GM11168 (cell line): ENCODE measurements at regions not wholly inside any gene's neighbourhood (a gene's known extent, or its start where the extent isn't known, plus 50 kb on each side); places are given as distances from the start of the nearest gene placed in this dataset.
"Not testable (repeated sequence)": the region's sequence is repeated elsewhere in the genome, so short reads cannot be mapped to it uniquely, and the experiment has no call there.

Experiments
- in situ Hi-C: fragments of 300-500 bp; cut with MboI; formaldehyde crosslinking; loops from one replicate; pipeline ENCODE4 v1.12.0; 2022; ENCODE audit warnings: low sequenced_read_pairs; ENCODE audit not compliant: unreplicated experiment

DNA sequence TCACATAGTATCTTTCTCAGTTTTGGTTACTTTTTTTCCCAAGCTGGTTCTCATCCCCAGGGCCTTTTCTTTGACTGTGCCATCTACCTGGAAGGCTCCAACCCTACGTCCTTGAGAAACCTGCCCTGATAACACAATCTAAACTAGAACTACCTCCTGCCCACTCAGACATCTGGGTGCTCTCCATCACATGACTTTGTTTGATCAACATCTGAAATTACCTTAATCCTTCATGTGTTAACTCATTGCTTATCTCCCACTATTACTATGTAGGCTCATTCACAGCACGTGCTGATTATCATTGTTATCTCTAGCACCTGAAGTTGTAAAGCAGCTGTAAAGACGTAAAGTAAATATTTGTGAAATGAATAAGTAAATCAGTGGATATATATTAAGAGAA is 784.0 kb downstream of the TMTC2 start:
- in situ Hi-C loops = no loop called here

GRCh38 chr12:83468988-83469908 is 782.5 kb downstream of the TMTC2 start:
- in situ Hi-C loops = no loop called here

DNA sequence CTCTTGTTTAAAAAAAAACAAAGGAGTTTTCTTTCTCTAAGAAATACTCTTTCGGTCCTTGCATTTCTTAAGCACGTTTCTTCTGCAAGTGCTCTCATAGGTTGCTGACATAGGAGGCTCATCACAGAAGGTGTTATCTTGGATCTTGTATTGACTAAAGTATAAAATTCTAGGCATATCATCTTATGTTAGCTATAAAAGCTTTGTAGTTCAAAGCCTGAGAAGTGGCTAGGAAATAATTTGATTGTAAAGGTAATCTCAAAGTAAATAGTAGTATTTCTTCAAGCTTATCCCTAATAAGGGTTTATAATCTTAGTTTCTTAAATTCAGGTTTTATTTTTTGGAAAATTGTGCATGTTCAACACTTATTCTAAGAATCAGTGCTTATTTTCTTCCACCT is 778.9 kb downstream of the TMTC2 start:
- in situ Hi-C loops = no loop called here

- in situ Hi-C loops = no loop called here
Observed at GRCh38 chr12:83462419-83462818, 775.7 kb downstream of the TMTC2 start.

DNA sequence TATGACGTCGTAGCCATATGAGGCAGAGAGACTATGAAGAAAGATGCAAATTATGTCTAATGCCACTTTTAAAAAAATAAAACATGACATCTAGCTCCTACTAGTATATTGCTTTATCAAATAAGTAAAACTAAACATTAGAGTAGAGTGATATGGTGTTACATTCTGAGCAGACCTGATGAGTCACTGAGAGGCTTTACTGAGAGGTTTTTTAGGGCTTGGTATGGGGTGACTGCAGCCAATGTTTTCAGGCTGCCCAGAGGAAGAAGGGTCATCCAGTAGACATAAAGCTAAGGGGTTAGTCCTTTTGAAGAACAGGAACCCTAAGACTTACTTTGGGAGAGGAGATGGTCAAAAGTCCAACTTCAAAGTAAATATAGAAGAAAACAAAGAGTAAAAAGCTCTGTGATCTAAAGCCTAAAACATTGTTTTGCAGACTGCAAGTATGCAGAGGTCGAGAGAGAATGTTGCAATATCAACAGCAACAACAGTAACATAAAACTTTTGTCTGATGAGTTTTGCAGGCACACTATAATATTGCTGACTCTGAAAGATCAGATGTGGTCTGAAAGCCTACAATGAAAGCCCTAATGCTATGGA is 774.7 kb downstream of the TMTC2 start:
- in situ Hi-C loops = no loop called here

GRCh38 chr12:83451189-83451588 is 764.5 kb downstream of the TMTC2 start:
- in situ Hi-C loops = no loop called here

DNA sequence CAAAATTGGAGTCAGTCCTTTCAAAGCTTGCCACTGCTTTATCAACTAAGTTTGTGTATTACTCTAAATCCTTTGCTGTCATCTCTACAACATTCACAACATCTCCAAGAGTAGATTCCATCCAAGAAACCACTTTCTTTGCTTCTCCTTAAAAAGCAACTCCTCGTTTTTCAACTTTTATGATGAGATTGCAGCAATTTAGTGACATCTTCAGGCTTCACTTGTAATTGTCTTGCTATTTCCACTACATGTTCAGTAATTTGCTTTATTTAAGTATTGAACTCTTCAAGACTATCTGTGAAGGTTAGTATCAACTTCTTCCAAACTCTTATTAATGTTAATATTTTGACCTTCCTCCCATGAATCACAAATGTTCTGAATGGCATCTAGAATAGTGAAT is 747.9 kb downstream of the TMTC2 start:
- in situ Hi-C loops = no loop called here

DNA sequence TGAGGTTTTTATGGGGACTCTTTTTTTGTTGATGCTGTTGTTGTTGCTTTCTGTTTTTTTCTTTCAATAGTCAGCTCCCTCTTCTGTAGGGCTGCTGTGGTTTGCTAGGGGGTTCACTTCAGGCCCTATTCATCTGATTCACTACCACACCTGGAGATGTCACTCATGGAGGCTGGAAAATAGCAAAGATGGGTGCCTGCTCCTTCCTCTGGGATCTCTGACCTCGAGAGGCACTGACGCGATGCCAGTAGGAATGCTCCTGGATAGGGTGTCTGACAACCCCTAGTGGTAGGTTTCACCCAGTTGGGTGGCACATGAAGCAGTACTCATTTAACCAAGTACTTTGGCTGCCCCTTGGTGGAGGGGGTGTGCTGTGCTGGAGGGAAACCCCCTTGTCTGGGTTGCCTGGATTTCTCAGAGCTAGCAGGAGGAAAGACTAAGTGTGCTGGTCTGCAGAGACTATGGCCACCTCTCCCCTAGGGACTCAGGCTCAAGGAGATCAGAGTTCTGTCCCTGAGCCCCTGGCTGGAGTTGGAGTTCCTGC is 745.5 kb downstream of the TMTC2 start:
- in situ Hi-C loops = no loop called here

- in situ Hi-C loops = not testable (repeated sequence)
Observed at GRCh38 chr12:83427586-83428136, 741.0 kb downstream of the TMTC2 start.

DNA sequence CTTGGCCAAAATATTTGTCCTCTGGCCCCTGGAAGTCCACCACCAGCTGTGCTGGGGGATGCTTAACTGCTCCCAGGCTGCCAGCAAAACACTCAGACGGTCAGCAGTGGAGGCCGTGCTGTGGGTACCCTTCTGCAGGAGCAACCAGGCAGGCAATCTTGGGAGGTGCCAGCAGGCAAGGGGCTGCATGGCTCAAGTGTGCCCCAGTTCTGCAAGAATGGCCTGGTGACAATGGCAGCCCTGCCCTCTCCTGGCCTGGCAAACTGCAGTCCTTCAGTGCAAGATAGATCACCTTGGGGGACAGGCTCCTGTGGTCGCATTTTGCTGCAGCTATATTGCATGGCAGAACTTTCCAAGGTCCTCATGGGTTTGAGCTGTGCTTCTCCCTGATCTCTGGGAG is 728.3 kb downstream of the TMTC2 start:
- in situ Hi-C loops = no loop called here

GRCh38 chr12:83408851-83409250 is 722.1 kb downstream of the TMTC2 start:
- in situ Hi-C loops = no loop called here

DNA sequence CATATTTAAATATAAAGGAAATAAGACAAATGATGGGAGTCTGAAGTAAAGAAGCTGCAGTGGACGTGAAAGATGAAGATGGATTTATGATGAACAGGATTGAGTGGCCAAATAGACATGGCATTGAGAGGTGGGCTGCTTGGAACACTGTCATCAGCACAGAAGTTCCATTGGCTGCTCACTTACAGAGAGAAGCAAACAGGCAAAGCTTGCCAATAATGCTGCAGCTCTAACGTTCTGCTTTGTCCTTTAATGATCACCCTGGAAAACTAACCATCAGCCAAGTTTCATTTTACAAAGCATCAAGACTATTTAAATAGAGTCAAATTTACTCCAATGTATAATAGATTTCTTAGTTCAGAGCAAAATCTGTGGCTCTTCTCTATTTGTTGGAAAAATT is 721.4 kb downstream of the TMTC2 start:
- in situ Hi-C loops = no loop called here

DNA sequence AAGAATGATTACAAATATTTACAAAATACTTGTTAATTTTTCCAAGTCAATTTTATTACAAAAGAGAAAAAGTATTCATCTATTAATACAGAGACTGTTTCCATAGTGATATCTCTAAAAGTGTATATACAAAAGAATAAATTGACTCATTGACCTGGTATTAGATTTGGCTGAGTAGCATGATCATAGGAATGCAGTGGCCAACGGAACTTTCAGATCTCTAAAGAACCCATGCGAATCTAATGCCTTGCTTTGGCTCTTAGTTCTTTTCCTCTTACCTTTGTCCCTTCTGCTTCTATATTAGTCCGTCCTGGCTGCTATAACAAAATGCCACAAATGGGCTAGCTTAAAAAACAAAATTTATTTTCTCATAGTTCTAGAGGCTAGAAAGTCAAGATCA is 717.8 kb downstream of the TMTC2 start:
- in situ Hi-C loops = no loop called here

- in situ Hi-C loops = loop anchor here (25.0 kb wide), 2 partner anchors 378 to 703 kb away; partner anchors contain the start of gene TMTC2
Observed at GRCh38 chr12:83390186-83390585, 703.5 kb downstream of the TMTC2 start.

DNA sequence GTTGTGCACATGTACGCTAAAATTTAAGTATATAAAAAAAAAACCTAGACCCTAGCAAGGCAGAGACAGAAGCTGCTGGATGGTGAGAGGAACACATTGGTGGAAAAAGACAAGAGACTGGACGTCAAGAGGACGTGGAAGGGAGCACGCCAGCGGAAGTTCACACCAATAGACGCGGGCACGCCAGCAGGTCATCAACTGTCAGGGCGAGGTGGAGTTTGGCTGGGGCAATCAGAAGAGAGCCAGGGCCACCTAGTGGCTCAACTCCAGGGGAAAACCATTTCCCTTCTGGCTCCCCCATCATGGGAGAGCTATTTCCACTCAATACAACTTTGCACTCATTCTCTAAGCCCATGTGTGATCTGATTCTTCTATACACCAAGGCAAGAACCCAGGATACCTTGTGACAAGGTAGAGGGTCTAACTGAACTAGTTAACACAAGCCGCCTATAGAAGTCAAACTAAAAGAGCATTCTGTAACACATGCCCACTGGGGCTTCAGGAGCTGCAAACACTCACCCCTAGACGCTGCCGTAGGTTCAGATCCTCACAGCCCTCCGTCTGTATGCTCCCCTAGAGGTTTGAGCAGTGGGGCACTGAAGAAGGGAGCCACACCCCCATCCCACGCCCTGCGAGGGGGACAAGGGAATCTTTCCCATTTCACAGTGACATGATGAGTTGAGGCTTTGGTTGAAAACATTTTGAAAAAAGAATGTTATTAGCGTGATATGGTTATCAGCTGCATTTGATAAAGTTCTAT is 702.7 kb downstream of the TMTC2 start:
- in situ Hi-C loops = loop anchor here (25.0 kb wide), 2 partner anchors 377 to 702 kb away; partner anchors contain the start of gene TMTC2

DNA sequence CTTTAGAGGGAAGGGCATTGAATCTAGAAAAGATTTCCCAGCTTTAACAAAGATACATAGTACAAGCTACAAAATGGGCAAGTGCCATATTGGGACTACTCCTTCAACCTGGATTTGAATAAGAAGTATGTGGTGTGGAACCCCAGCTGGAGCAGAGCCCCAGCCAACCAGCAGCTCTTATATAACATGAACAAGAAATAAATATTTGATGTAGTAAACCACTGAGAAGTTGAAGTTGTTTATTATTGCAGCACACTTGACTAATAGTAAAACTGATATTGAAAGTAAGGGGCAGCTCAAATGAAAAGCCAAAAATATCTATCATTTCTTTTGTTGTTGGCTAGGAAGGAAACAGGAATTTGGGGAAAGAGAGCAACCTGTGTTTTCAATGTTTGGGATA is 701.8 kb downstream of the TMTC2 start:
- in situ Hi-C loops = loop anchor here (25.0 kb wide), 2 partner anchors 376 to 701 kb away; partner anchors contain the start of gene TMTC2

GRCh38 chr12:83386527-83387264 is 700.0 kb downstream of the TMTC2 start:
- in situ Hi-C loops = loop anchor here (25.0 kb wide), 2 partner anchors 374 to 699 kb away; partner anchors contain the start of gene TMTC2

GRCh38 chr12:83378186-83378727 is 691.6 kb downstream of the TMTC2 start:
- in situ Hi-C loops = loop anchor here (25.0 kb wide), 2 partner anchors 366 to 691 kb away; partner anchors contain the start of gene TMTC2

DNA sequence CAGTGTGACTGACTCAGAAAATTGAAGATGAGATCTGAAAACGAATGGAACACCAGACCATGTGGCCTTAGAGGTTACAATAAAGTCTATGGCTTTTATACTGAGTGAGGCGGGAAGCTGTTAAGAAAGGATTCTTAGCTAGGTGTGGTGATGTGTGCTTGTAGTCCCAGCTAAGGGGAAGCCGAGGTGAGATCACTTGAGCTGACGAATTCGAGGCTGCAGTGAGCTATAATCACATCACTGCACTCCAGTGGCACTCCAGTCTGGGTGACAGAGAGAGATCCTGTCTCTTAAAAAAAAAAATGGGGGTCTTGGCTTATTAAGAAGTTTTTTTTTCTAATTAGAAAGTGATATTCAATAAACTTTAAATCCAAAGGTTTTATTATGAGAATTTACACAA is 678.6 kb downstream of the TMTC2 start:
- in situ Hi-C loops = no loop called here
